ENCODE measurements at regions not wholly inside any gene's neighbourhood (a gene's known extent, or its start where the extent isn't known, plus 50 kb on each side); places are given as distances from the start of the nearest gene placed in this dataset.

DNA sequence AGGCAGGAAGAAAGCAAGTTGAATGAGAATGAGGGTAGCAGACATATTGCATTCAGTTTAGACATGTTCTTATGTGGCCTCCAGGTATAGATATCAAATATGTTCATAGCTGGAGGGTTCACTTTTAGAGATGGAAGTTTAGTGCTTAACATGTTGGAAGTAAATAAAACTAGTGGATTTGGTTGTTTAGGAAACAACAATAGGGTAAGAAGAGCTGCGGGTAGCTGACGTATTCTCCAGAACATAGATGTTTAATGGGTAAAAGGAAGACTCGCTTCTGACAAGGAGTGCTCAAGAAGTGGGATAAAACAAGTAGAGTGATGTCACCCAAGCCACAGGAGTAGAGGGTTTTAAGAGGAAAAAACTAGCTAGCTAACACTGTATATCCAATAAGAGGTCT, 128.4 kb upstream of the COL21A1 start:
- no peaks in the 10 kb centered on the region for H3K36me3 ChIP-seq (ENCODE audit: insufficient read depth, low read length)
- H3K4me1 ChIP-seq (ENCODE audit: control insufficient read depth, insufficient read depth, low read length, unreplicated experiment), result peaks cover 8% of the 10 kb centered on the region
- H3K79me2 ChIP-seq (ENCODE audit: control insufficient read depth, insufficient read depth, low read length, unreplicated experiment), result no peaks in the 10 kb centered on the region
- no peak overlapping the region for H3K4me3 ChIP-seq (ENCODE audit: low read depth, low read length)
- H3K27me3 ChIP-seq (ENCODE audit: insufficient read depth, low read length), result no peaks in the 10 kb centered on the region
- no peak overlapping the region for H2AFZ ChIP-seq (ENCODE audit: low read length, unreplicated experiment)
- H3K27ac ChIP-seq (ENCODE audit: low read depth, low read length), result no peak overlapping the region

DNA sequence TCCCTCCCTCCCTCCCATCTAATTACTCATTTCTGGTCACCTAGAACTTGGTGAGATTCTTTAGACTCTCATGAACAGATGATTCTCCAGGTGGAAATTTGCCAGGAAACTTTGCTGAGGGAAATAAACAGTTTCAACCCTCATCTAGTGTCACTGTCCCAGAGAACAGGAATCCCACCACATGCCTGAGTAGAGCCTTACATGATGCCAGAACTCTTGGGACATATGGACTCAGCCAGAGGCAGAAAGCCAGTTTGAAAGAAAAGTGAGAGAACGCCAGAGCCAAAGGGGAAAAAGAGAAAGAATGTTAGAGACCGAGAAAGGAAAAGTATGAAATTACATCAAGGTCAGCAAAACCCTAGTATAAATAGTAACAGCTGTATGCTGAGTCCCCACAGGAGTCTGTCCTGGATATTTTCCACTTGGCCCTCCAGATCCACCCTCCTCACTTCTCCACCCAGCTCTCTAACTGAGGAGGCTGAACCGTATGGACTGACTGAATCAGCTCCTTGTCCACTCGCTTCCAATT, 127.5 kb upstream of the COL21A1 start:
- H3K4me1 ChIP-seq (ENCODE audit: control insufficient read depth, insufficient read depth, low read length, unreplicated experiment), result peaks cover 17% of the 10 kb centered on the region
- H2AFZ ChIP-seq (ENCODE audit: low read length, unreplicated experiment), result no peak overlapping the region

DNA sequence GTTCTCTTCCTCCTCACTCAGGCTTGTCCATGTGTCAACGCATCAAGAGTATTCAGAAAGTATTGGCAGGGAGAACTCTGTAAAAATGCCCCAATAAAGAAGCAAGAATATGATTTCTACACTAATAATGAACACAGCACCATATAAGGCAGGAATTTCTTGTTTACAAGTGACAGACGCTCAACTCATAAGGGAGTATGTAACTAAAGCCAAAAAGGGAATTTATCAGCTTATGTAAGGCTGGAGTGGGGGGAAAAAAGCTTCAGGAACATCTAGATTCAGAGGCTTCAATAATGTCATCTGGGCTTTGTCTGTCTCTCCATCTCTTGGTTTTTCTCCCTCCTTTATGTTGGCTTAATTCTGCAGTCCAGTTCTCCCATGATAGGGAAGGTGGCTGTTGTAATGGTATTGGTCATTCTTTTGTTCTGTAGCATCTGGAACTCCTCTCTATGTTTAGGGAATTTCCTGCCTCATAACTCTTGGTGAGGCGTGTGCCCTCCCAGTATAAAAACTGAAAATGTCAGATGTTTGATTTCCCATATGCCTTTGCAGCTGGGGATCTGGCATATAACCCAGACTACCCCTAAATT, 125.1 kb upstream of the COL21A1 start:
- no peak overlapping the region for H2AFZ ChIP-seq (ENCODE audit: low read length, unreplicated experiment)
- peaks cover 29% of the 10 kb centered on the region for H3K4me1 ChIP-seq (ENCODE audit: control insufficient read depth, insufficient read depth, low read length, unreplicated experiment)
- H3K27me3 ChIP-seq (ENCODE audit: insufficient read depth, low read length), result no peaks in the 10 kb centered on the region
- H3K36me3 ChIP-seq (ENCODE audit: insufficient read depth, low read length), result no peaks in the 10 kb centered on the region
- no peak overlapping the region for H3K27ac ChIP-seq (ENCODE audit: low read depth, low read length)
- no peak overlapping the region for H3K4me3 ChIP-seq (ENCODE audit: low read depth, low read length)
- H3K79me2 ChIP-seq (ENCODE audit: control insufficient read depth, insufficient read depth, low read length, unreplicated experiment), result no peaks in the 10 kb centered on the region

More for the DNA sequence above, 127.5 kb upstream of the COL21A1 start:
- Histone ChIP-seq H3K27me3 (ENCODE audit: insufficient read depth, low read length) (no peaks in the 10 kb centered on the region), H3K4me3 (ENCODE audit: low read depth, low read length) (no peak overlapping the region), H3K79me2 (ENCODE audit: control insufficient read depth, insufficient read depth, low read length, unreplicated experiment) (no peaks in the 10 kb centered on the region), H3K27ac (ENCODE audit: low read depth, low read length) (0 out of 2 replicates have a peak overlapping the region, but pooled peaks have one; percentile 1), H3K36me3 (ENCODE audit: insufficient read depth, low read length) (no peaks in the 10 kb centered on the region)

DNA sequence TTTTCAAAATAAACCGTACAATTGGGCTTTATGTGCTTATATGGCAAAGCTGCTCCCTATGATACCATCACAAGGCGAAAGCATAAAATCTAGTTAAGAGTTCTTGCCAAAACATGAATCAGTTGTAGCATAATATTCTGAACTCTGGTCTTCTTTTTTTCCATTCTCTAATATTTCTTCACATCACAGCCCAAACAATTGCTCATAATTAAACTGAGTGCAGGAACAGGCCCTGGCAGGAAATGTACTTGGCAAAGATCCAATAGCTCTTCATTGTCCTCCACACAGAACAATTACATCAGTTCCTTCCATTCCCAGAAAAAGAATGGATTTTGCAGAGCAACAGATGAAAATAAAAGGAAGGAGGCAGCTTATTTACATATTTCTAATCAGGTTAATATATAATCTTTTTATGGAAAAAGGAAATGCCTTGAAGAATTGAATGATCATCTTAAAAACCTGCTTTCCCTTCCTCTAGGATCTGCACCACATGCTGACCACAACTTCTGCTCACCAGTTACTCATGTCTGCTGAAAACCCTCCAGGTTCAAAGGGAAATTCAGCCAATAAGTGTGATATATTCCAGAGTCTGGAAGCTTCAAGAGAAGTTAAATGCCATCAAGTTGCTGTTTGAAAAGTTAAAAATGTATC, 123.3 kb upstream of the COL21A1 start:
- peak overlapping the region; percentile 66 for H3K27ac ChIP-seq (ENCODE audit: low read depth, low read length)
- H3K4me3 ChIP-seq (ENCODE audit: low read depth, low read length), result peak overlapping the region; percentile 43
- H3K27me3 ChIP-seq (ENCODE audit: insufficient read depth, low read length), result no peaks in the 10 kb centered on the region
- no peaks in the 10 kb centered on the region for H3K79me2 ChIP-seq (ENCODE audit: control insufficient read depth, insufficient read depth, low read length, unreplicated experiment)
- H2AFZ ChIP-seq (ENCODE audit: low read length, unreplicated experiment), result peak overlapping the region; percentile 83
- no peaks in the 10 kb centered on the region for H3K36me3 ChIP-seq (ENCODE audit: insufficient read depth, low read length)
- H3K4me1 ChIP-seq (ENCODE audit: control insufficient read depth, insufficient read depth, low read length, unreplicated experiment), result peaks cover 29% of the 10 kb centered on the region

DNA sequence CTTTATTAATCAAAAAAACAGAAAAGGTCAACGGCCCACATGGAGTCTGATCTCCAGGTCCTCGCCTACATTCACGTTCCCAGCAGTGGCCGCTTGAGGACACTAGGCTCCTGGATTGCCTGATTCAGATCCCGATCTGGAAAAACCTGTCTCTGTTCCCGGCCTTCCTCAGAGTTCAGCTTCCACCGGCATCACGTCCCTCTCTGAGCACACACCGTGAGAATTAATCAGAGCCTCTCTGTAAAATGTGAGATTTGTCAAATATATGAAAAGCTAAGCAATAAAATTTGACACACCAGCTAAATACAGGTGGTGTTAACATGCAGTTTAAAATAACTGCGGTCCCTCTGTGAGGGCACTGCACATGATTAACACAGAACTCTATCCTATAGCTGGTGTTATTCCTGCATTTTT, 122.8 kb upstream of the COL21A1 start:
- Histone ChIP-seq H3K27ac (ENCODE audit: low read depth, low read length) (peak overlapping the region; percentile 66), H3K27me3 (ENCODE audit: insufficient read depth, low read length) (no peaks in the 10 kb centered on the region), H2AFZ (ENCODE audit: low read length, unreplicated experiment) (peak overlapping the region; percentile 83), H3K4me1 (ENCODE audit: control insufficient read depth, insufficient read depth, low read length, unreplicated experiment) (peaks cover 33% of the 10 kb centered on the region), H3K79me2 (ENCODE audit: control insufficient read depth, insufficient read depth, low read length, unreplicated experiment) (no peaks in the 10 kb centered on the region), H3K36me3 (ENCODE audit: insufficient read depth, low read length) (no peaks in the 10 kb centered on the region), H3K4me3 (ENCODE audit: low read depth, low read length) (peak overlapping the region; percentile 43)

DNA sequence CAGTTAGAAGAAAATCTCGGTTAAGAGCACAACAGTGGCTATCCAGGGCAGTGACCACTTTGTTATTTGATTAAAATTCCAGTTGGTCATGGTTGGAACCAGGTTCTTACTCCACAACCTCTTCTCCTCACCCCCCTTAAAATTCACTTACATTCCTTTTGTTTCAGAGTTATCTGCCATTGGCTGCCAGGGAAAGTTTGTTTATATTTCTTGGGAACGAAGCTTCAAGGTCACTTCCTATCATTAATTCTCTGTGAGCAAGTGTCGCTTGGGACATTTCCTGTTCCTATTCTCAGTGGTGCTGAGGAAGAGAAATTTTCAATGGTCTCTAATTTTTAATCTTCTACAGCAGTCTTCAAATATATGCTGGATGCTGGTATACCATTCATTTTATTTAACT, 121.1 kb upstream of the COL21A1 start:
- no peaks in the 10 kb centered on the region for H3K27me3 ChIP-seq (ENCODE audit: insufficient read depth, low read length)
- no peak overlapping the region for H3K27ac ChIP-seq (ENCODE audit: low read depth, low read length)
- H3K4me1 ChIP-seq (ENCODE audit: control insufficient read depth, insufficient read depth, low read length, unreplicated experiment), result peaks cover 49% of the 10 kb centered on the region
- H3K36me3 ChIP-seq (ENCODE audit: insufficient read depth, low read length), result no peaks in the 10 kb centered on the region
- H3K4me3 ChIP-seq (ENCODE audit: low read depth, low read length), result no peak overlapping the region
- H2AFZ ChIP-seq (ENCODE audit: low read length, unreplicated experiment), result no peak overlapping the region
- H3K79me2 ChIP-seq (ENCODE audit: control insufficient read depth, insufficient read depth, low read length, unreplicated experiment), result no peaks in the 10 kb centered on the region

DNA sequence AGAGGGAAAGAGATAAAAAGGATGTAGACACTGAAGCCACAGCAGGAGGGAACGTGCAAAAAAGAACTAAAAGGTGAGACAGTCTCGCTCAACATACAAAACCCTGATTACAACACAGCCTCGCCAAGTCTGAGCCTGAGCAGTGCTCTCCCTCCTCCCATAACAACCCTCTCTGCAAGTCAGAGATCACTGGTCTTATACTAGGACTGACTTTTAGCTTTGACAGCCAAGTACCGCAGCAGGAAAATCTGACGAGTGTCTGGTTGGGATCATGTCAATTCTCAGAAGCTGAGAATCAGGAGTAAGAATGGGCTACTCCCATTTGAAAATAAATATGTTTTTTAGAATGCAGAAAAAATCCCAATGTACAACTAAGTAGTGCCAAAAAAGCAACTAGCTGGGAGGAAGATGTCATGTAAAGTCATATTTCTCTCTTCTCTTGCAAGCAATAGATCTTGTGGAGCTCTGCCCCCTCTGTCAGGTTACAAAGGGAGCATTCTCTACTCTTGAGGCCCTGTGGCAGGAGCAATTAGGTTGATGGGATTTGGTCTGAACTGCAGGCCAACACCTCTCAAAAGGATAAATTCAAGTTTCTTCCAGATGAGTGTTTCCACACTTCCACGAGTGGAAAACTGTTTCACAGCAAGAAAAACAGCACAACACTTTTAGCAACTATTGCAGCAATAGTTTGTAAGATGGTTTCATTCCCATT, 118.9 kb upstream of the COL21A1 start:
- Histone ChIP-seq H2AFZ (ENCODE audit: low read length, unreplicated experiment) (no peak overlapping the region), H3K27me3 (ENCODE audit: insufficient read depth, low read length) (no peaks in the 10 kb centered on the region), H3K4me1 (ENCODE audit: control insufficient read depth, insufficient read depth, low read length, unreplicated experiment) (peaks cover 47% of the 10 kb centered on the region), H3K79me2 (ENCODE audit: control insufficient read depth, insufficient read depth, low read length, unreplicated experiment) (no peaks in the 10 kb centered on the region), H3K36me3 (ENCODE audit: insufficient read depth, low read length) (no peaks in the 10 kb centered on the region), H3K4me3 (ENCODE audit: low read depth, low read length) (no peak overlapping the region), H3K27ac (ENCODE audit: low read depth, low read length) (no peak overlapping the region)

DNA sequence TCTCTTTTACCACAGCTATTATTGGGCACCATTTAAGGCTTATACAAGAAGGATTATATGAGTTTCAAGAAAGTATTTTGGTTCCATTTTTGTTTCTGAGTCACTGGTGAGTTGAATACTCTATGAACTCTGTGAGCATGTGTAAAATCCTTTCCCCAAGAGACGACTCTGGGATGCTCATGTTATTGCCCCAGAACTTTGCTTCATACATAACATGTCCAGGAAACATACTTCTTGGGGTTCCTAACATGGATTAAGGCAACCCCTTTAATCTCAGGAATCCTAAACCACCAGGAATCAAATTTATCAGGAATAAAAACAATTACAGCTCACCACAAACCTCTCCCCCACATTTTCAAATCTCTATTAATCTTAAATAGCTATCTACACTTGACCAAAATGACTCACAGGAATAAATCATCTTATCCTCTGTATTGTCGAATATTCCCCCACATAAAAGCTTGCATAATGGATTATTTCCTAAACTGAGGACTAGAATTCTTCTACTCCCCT, 117.5 kb upstream of the COL21A1 start:
- no peak overlapping the region for H3K4me3 ChIP-seq (ENCODE audit: low read depth, low read length)
- H3K27ac ChIP-seq (ENCODE audit: low read depth, low read length), result peak overlapping the region; percentile 37
- peak overlapping the region; percentile 29 for H2AFZ ChIP-seq (ENCODE audit: low read length, unreplicated experiment)
- no peaks in the 10 kb centered on the region for H3K36me3 ChIP-seq (ENCODE audit: insufficient read depth, low read length)
- no peaks in the 10 kb centered on the region for H3K27me3 ChIP-seq (ENCODE audit: insufficient read depth, low read length)
- H3K4me1 ChIP-seq (ENCODE audit: control insufficient read depth, insufficient read depth, low read length, unreplicated experiment), result peaks cover 33% of the 10 kb centered on the region
- H3K79me2 ChIP-seq (ENCODE audit: control insufficient read depth, insufficient read depth, low read length, unreplicated experiment), result no peaks in the 10 kb centered on the region

DNA sequence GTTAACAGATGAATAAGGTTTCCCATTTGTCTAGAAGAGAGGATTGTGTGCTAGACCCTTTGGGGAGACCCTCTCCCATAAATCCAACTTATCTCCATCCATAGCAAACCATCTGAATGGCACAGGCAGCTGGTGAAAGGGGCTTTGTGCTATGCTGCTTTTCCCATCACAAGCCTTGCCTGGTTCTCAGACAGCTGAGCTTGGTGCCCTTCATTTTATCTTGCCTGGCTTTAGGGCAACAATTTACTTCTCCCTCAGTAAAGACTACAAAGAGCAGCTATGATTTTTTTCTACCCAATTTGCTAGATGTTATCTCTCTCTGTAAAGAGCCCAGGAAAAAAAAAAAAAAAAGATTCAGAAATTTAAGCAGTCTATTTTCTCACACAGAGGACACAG, 117.0 kb upstream of the COL21A1 start:
- Histone ChIP-seq H2AFZ (ENCODE audit: low read length, unreplicated experiment) (peak overlapping the region; percentile 29), H3K79me2 (ENCODE audit: control insufficient read depth, insufficient read depth, low read length, unreplicated experiment) (no peaks in the 10 kb centered on the region), H3K4me3 (ENCODE audit: low read depth, low read length) (no peak overlapping the region), H3K27me3 (ENCODE audit: insufficient read depth, low read length) (no peaks in the 10 kb centered on the region), H3K36me3 (ENCODE audit: insufficient read depth, low read length) (no peaks in the 10 kb centered on the region), H3K4me1 (ENCODE audit: control insufficient read depth, insufficient read depth, low read length, unreplicated experiment) (peaks cover 28% of the 10 kb centered on the region), H3K27ac (ENCODE audit: low read depth, low read length) (peak overlapping the region; percentile 37)

DNA sequence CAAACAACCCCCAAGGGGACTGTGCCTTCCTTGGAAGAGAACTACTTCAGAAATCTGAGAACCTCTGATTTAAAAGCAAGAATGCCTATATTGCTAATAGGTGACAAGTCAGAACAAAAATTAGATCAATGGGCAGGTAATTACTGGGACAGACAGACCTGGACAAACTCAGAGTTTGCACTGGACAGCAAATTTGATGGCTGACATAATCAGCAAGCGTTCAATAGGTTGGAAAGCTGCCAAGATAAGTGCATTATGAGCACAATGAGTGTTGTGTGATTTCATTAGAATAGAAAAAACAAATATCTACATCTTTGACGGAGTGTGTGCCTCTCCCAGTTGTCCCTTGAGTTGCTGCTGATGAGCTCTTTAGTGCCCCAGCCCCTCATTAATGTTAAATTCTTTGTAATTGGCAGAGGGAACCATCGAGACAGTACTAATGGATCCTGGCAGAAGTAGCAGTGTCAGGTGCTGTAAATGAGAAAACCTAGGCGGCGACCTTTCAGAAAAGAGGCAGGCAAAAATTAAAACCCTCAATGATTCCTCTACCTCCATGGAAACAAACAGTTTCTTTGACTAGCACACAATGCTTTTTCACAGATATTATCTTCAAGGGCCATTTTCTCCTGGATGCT, 116.5 kb upstream of the COL21A1 start:
- peaks cover 23% of the 10 kb centered on the region for H3K4me1 ChIP-seq (ENCODE audit: control insufficient read depth, insufficient read depth, low read length, unreplicated experiment)
- H3K27ac ChIP-seq (ENCODE audit: low read depth, low read length), result peak overlapping the region; percentile 37; the same call in 1 of the 2 replicates
- no peaks in the 10 kb centered on the region for H3K79me2 ChIP-seq (ENCODE audit: control insufficient read depth, insufficient read depth, low read length, unreplicated experiment)
- no peak overlapping the region for H3K4me3 ChIP-seq (ENCODE audit: low read depth, low read length)
- H3K27me3 ChIP-seq (ENCODE audit: insufficient read depth, low read length), result no peaks in the 10 kb centered on the region
- peak overlapping the region; percentile 29 for H2AFZ ChIP-seq (ENCODE audit: low read length, unreplicated experiment)
- no peaks in the 10 kb centered on the region for H3K36me3 ChIP-seq (ENCODE audit: insufficient read depth, low read length)
